GM23338 (cell line): ENCODE measurements at regions not wholly inside any gene's neighbourhood (a gene's known extent, or its start where the extent isn't known, plus 50 kb on each side); places are given as distances from the start of the nearest gene placed in this dataset.

ENCODE experiments used
- ATAC-seq: fragments of 200-7000 bp; cut with Tn5 transposase; 3 replicates; pipeline ENCODE4 v1.9.1; 2020
- DNase-seq: peaks from one replicate; pipeline ENCODE4 v3.0.0-alpha.2; 2015; ENCODE audit warnings: low spot score
- H2AFZ ChIP-seq: fragments of 200-600 bp; sonication (generic); 2 replicates; pipeline ENCODE4 v1.8.0; 2016; ENCODE audit warnings: antibody characterized with exemption, mild to moderate bottlenecking, moderate library complexity
- H3F3A ChIP-seq: fragments of 200-600 bp; sonication (generic); replicated peaks from 2 replicates; pipeline ENCODE4 v1.8.0; 2017; ENCODE audit warnings: antibody characterized with exemption, mixed run types, low read depth
- H3K27ac ChIP-seq: fragments of 200-600 bp; sonication (generic); 2 replicates; pipeline ENCODE4 v1.6.1; 2016; ENCODE audit warnings: low read depth
- H3K27me3 ChIP-seq: fragments of 200-600 bp; sonication (generic); 2 replicates; pipeline ENCODE4 v1.8.0; 2016; ENCODE audit warnings: mild to moderate bottlenecking, mixed run types, moderate library complexity; ENCODE audit not compliant: insufficient read depth
- H3K36me3 ChIP-seq: fragments of 200-600 bp; sonication (generic); 2 replicates; pipeline ENCODE4 v1.8.0; 2016; ENCODE audit warnings: mild to moderate bottlenecking; ENCODE audit not compliant: insufficient read depth
- H3K4me1 ChIP-seq: fragments of 200-600 bp; sonication (generic); 2 replicates; pipeline ENCODE4 v1.8.0; 2016; ENCODE audit warnings: mild to moderate bottlenecking, moderate library complexity; ENCODE audit not compliant: insufficient read depth
- H3K4me2 ChIP-seq: fragments of 200-600 bp; sonication (generic); 2 replicates; pipeline ENCODE4 v1.7.1; 2017; ENCODE audit warnings: mixed run types
- H3K4me3 ChIP-seq: fragments of 200-600 bp; sonication (generic); 2 replicates; pipeline ENCODE4 v1.6.1; 2016; ENCODE audit warnings: mixed run types
- H3K79me2 ChIP-seq: fragments of 200-600 bp; sonication (generic); replicated peaks from 2 replicates; pipeline ENCODE4 v1.8.0; 2017; ENCODE audit warnings: mild to moderate bottlenecking; ENCODE audit not compliant: insufficient read depth
- H3K9me2 ChIP-seq: fragments of 200-600 bp; sonication (generic); 2 replicates; pipeline ENCODE4 v1.8.0; 2017; ENCODE audit not compliant: insufficient read depth
- H4K20me1 ChIP-seq: fragments of 200-600 bp; sonication (generic); replicated peaks from 2 replicates; pipeline ENCODE4 v1.8.0; 2017; ENCODE audit warnings: mild to moderate bottlenecking; ENCODE audit not compliant: insufficient read depth
- H3K27ac Mint-ChIP-seq: 2 replicates; pipeline ENCODE4 v1.8.0; 2020; ENCODE audit warnings: inconsistent platforms, mild to moderate bottlenecking, moderate library complexity, mixed read lengths
- H3K27me3 Mint-ChIP-seq: 3 replicates; pipeline ENCODE4 v1.8.0; 2022; ENCODE audit warnings: low read depth, mild to moderate bottlenecking, moderate library complexity, mixed read lengths, inconsistent platforms; ENCODE audit not compliant: insufficient read depth, poor library complexity
- H3K36me3 Mint-ChIP-seq: 3 replicates; pipeline ENCODE4 v1.8.0; 2021; ENCODE audit warnings: low read depth, mild to moderate bottlenecking, inconsistent platforms, moderate library complexity, mixed read lengths
- H3K4me1 Mint-ChIP-seq: 3 replicates; pipeline ENCODE4 v1.8.0; 2020; ENCODE audit warnings: mild to moderate bottlenecking, inconsistent platforms, mixed read lengths
- H3K4me3 Mint-ChIP-seq: 3 replicates; pipeline ENCODE4 v1.8.0; 2021; ENCODE audit warnings: moderate library complexity, mild to moderate bottlenecking, inconsistent platforms, mixed read lengths
- H3K9me3 Mint-ChIP-seq: 3 replicates; pipeline ENCODE4 v1.8.0; 2020; ENCODE audit warnings: moderate library complexity, mild to moderate bottlenecking, inconsistent platforms, mixed read lengths
- CREB1 ChIP-seq: fragments of 250-450 bp; sonication (Bioruptor Pico); IDR thresholded peaks from 2 replicates; pipeline ENCODE4 v1.5.0; 2020; ENCODE audit warnings: low read depth, mild to moderate bottlenecking, moderate library complexity
- ETS1 ChIP-seq: IDR thresholded peaks from 2 replicates; pipeline ENCODE4 v1.6.1; 2016; ENCODE audit warnings: antibody characterized with exemption
- EZH2 ChIP-seq: fragments of 200-600 bp; sonication (generic); IDR thresholded peaks from one replicate; pipeline ENCODE4 v1.8.0; 2017; ENCODE audit warnings: antibody characterized with exemption, mild to moderate bottlenecking, low read depth; ENCODE audit not compliant: unreplicated experiment
- EZH2phosphoT487 ChIP-seq: fragments of 200-600 bp; sonication (generic); IDR thresholded peaks from one replicate; pipeline ENCODE4 v1.8.1; 2018; ENCODE audit warnings: antibody characterized with exemption; ENCODE audit not compliant: unreplicated experiment
- JUNB ChIP-seq: IDR thresholded peaks from one replicate; pipeline ENCODE4 v1.6.1; 2016; ENCODE audit warnings: antibody characterized with exemption; ENCODE audit not compliant: unreplicated experiment
- NANOG ChIP-seq: IDR thresholded peaks from 2 replicates; pipeline ENCODE4 v1.6.1; 2016; ENCODE audit warnings: antibody characterized with exemption, borderline replicate concordance
- POLR2AphosphoS5 ChIP-seq: IDR thresholded peaks from 2 replicates; pipeline ENCODE4 v1.6.1; 2016; ENCODE audit warnings: antibody characterized with exemption, low read depth
- STAT1 ChIP-seq: IDR thresholded peaks from one replicate; pipeline ENCODE4 v1.6.1; 2016; ENCODE audit warnings: antibody characterized with exemption; ENCODE audit not compliant: unreplicated experiment
- ZNF114 ChIP-seq: fragments of 250-450 bp; sonication (Bioruptor Pico); IDR thresholded peaks from 2 replicates; pipeline ENCODE4 v1.5.0; 2020; ENCODE audit warnings: mild to moderate bottlenecking, moderate library complexity
- ZNF331 ChIP-seq: fragments of 250-450 bp; sonication (Bioruptor Pico); IDR thresholded peaks from 2 replicates; pipeline ENCODE4 v1.5.0; 2020; ENCODE audit warnings: low read depth, mild to moderate bottlenecking, moderate library complexity
- TF ChIP-seq, protein P1 (sequence below), 2 experiments: fragments of 200-600 bp in 1 of 2; sonication (generic) in 1 of 2; conservative IDR thresholded peaks; 2 replicates each; pipeline versions ENCODE4 v1.5.1 to v1.6.1; 2016 to 2017; ENCODE audit warnings: antibody characterized with exemption in 2 of 2, low read depth in 2 of 2, mild to moderate bottlenecking in 2 of 2, moderate library complexity in 1 of 2
- TF ChIP-seq, protein P2 (sequence below): fragments of 250-450 bp; sonication (Bioruptor Pico); IDR thresholded peaks from 2 replicates; pipeline ENCODE4 v1.5.0; 2020; ENCODE audit warnings: mild to moderate bottlenecking, moderate library complexity
- TF ChIP-seq, protein P3 (sequence below): IDR thresholded peaks from one replicate; pipeline ENCODE4 v1.6.1; 2018; ENCODE audit warnings: antibody characterized with exemption; ENCODE audit not compliant: unreplicated experiment

GRCh38 chr20:24153101-24154040 is 164.8 kb upstream of the GGTLC1 start:
- H3K27me3 Mint-ChIP-seq, result peaks cover 11% of the 10 kb centered on the region
- Histone ChIP-seq H3K4me3 (no peak overlapping the region), H3K9me2 (peaks cover 10% of the 10 kb centered on the region), H3K36me3 (no peaks in the 10 kb centered on the region), H4K20me1 (no peaks in the 10 kb centered on the region), H3K27me3 (no peaks in the 10 kb centered on the region), H3F3A (no peaks in the 10 kb centered on the region), H3K27ac (no peak overlapping the region), H3K79me2 (no peaks in the 10 kb centered on the region), H3K4me2 (no peak overlapping the region), H3K4me1 (no peaks in the 10 kb centered on the region), H2AFZ (no peak overlapping the region)
- peaks cover 9% of the 10 kb centered on the region for H3K4me1 Mint-ChIP-seq
- TF ChIP-seq JUNB, result no peak
- no peak for TF ChIP-seq ZNF331 (CRISPR knock-in tag)
- TF ChIP-seq POLR2AphosphoS5, result no peak
- TF ChIP-seq CREB1 (CRISPR knock-in tag), result no peak
- no peak for TF ChIP-seq ETS1
- TF ChIP-seq EZH2, result no peak
- TF ChIP-seq, protein P1, sequence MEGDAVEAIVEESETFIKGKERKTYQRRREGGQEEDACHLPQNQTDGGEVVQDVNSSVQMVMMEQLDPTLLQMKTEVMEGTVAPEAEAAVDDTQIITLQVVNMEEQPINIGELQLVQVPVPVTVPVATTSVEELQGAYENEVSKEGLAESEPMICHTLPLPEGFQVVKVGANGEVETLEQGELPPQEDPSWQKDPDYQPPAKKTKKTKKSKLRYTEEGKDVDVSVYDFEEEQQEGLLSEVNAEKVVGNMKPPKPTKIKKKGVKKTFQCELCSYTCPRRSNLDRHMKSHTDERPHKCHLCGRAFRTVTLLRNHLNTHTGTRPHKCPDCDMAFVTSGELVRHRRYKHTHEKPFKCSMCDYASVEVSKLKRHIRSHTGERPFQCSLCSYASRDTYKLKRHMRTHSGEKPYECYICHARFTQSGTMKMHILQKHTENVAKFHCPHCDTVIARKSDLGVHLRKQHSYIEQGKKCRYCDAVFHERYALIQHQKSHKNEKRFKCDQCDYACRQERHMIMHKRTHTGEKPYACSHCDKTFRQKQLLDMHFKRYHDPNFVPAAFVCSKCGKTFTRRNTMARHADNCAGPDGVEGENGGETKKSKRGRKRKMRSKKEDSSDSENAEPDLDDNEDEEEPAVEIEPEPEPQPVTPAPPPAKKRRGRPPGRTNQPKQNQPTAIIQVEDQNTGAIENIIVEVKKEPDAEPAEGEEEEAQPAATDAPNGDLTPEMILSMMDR (conservative IDR thresholded peaks at IDR 0.05; ENCODE audit: low read depth in 2 of 2), result no peak
- no peak for TF ChIP-seq EZH2phosphoT487
- no peak for TF ChIP-seq ZNF114 (CRISPR knock-in tag)
- TF ChIP-seq, protein P2, sequence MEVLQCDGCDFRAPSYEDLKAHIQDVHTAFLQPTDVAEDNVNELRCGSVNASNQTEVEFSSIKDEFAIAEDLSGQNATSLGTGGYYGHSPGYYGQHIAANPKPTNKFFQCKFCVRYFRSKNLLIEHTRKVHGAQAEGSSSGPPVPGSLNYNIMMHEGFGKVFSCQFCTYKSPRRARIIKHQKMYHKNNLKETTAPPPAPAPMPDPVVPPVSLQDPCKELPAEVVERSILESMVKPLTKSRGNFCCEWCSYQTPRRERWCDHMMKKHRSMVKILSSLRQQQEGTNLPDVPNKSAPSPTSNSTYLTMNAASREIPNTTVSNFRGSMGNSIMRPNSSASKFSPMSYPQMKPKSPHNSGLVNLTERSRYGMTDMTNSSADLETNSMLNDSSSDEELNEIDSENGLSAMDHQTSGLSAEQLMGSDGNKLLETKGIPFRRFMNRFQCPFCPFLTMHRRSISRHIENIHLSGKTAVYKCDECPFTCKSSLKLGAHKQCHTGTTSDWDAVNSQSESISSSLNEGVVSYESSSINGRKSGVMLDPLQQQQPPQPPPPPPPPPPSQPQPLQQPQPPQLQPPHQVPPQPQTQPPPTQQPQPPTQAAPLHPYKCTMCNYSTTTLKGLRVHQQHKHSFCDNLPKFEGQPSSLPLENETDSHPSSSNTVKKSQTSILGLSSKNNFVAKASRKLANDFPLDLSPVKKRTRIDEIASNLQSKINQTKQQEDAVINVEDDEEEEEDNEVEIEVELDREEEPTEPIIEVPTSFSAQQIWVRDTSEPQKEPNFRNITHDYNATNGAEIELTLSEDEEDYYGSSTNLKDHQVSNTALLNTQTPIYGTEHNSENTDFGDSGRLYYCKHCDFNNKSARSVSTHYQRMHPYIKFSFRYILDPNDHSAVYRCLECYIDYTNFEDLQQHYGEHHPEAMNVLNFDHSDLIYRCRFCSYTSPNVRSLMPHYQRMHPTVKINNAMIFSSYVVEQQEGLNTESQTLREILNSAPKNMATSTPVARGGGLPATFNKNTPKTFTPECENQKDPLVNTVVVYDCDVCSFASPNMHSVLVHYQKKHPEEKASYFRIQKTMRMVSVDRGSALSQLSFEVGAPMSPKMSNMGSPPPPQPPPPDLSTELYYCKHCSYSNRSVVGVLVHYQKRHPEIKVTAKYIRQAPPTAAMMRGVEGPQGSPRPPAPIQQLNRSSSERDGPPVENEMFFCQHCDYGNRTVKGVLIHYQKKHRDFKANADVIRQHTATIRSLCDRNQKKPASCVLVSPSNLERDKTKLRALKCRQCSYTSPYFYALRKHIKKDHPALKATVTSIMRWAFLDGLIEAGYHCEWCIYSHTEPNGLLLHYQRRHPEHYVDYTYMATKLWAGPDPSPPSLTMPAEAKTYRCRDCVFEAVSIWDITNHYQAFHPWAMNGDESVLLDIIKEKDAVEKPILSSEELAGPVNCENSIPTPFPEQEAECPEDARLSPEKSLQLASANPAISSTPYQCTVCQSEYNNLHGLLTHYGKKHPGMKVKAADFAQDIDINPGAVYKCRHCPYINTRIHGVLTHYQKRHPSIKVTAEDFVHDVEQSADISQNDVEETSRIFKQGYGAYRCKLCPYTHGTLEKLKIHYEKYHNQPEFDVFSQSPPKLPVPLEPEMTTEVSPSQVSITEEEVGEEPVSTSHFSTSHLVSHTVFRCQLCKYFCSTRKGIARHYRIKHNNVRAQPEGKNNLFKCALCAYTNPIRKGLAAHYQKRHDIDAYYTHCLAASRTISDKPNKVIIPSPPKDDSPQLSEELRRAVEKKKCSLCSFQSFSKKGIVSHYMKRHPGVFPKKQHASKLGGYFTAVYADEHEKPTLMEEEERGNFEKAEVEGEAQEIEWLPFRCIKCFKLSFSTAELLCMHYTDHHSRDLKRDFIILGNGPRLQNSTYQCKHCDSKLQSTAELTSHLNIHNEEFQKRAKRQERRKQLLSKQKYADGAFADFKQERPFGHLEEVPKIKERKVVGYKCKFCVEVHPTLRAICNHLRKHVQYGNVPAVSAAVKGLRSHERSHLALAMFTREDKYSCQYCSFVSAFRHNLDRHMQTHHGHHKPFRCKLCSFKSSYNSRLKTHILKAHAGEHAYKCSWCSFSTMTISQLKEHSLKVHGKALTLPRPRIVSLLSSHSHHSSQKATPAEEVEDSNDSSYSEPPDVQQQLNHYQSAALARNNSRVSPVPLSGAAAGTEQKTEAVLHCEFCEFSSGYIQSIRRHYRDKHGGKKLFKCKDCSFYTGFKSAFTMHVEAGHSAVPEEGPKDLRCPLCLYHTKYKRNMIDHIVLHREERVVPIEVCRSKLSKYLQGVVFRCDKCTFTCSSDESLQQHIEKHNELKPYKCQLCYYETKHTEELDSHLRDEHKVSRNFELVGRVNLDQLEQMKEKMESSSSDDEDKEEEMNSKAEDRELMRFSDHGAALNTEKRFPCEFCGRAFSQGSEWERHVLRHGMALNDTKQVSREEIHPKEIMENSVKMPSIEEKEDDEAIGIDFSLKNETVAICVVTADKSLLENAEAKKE (CRISPR knock-in tag), result no peak
- no peak for TF ChIP-seq STAT1
- TF ChIP-seq NANOG, result no peak
- TF ChIP-seq, protein P3, sequence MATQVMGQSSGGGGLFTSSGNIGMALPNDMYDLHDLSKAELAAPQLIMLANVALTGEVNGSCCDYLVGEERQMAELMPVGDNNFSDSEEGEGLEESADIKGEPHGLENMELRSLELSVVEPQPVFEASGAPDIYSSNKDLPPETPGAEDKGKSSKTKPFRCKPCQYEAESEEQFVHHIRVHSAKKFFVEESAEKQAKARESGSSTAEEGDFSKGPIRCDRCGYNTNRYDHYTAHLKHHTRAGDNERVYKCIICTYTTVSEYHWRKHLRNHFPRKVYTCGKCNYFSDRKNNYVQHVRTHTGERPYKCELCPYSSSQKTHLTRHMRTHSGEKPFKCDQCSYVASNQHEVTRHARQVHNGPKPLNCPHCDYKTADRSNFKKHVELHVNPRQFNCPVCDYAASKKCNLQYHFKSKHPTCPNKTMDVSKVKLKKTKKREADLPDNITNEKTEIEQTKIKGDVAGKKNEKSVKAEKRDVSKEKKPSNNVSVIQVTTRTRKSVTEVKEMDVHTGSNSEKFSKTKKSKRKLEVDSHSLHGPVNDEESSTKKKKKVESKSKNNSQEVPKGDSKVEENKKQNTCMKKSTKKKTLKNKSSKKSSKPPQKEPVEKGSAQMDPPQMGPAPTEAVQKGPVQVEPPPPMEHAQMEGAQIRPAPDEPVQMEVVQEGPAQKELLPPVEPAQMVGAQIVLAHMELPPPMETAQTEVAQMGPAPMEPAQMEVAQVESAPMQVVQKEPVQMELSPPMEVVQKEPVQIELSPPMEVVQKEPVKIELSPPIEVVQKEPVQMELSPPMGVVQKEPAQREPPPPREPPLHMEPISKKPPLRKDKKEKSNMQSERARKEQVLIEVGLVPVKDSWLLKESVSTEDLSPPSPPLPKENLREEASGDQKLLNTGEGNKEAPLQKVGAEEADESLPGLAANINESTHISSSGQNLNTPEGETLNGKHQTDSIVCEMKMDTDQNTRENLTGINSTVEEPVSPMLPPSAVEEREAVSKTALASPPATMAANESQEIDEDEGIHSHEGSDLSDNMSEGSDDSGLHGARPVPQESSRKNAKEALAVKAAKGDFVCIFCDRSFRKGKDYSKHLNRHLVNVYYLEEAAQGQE, result no peak
- no peaks in the 10 kb centered on the region for H3K36me3 Mint-ChIP-seq
- H3K4me3 Mint-ChIP-seq, result no peak overlapping the region
- no peak overlapping the region for H3K27ac Mint-ChIP-seq
- no peaks in the 10 kb centered on the region; the same call in 1 of the 3 replicates for H3K9me3 Mint-ChIP-seq
- no peak for DNase-seq
- ATAC-seq, result no peak
